ENCODE measurements at regions not wholly inside any gene's neighbourhood (a gene's known extent, or its start where the extent isn't known, plus 50 kb on each side); places are given as distances from the start of the nearest gene placed in this dataset.
"Not testable (repeated sequence)": the region's sequence is repeated elsewhere in the genome, so short reads cannot be mapped to it uniquely, and the experiment has no call there.

GRCh38 chr5:9789777-9790176 lies 159.6 kb upstream of the TAS2R1 start:
- DNase-seq (ENCODE audit: low spot score), result no peak

GRCh38 chr5:9787861-9788600 lies 157.9 kb upstream of the TAS2R1 start:
- DNase-seq (ENCODE audit: low spot score), result no peak

- no peak for DNase-seq (ENCODE audit: low spot score)
These were observed 156.5 kb upstream of the TAS2R1 start for GRCh38 chr5:9786380-9787360.

- peak; percentile 33 for DNase-seq (ENCODE audit: low spot score)
These were observed 155.6 kb upstream of the TAS2R1 start for GRCh38 chr5:9785751-9786150.

GRCh38 chr5:9784231-9784630 lies 154.1 kb upstream of the TAS2R1 start:
- DNase-seq (ENCODE audit: low spot score), result no peak

- DNase-seq (ENCODE audit: low spot score), result peak; percentile 45
These were observed 152.8 kb upstream of the TAS2R1 start for GRCh38 chr5:9782826-9783560.

- no peak for DNase-seq (ENCODE audit: low spot score)
These were observed 151.7 kb upstream of the TAS2R1 start for GRCh38 chr5:9781890-9782289.

- no peak for DNase-seq (ENCODE audit: low spot score)
These were observed 151.1 kb upstream of the TAS2R1 start for GRCh38 chr5:9781275-9781674.

GRCh38 chr5:9780501-9780900 lies 150.3 kb upstream of the TAS2R1 start:
- no peak for DNase-seq (ENCODE audit: low spot score)

- DNase-seq (ENCODE audit: low spot score), result no peak
These were observed 146.4 kb upstream of the TAS2R1 start for GRCh38 chr5:9776525-9776924.

- DNase-seq (ENCODE audit: low spot score), result no peak
These were observed 145.2 kb upstream of the TAS2R1 start for GRCh38 chr5:9775339-9775738.

- DNase-seq (ENCODE audit: low spot score), result peak; percentile 58
These were observed 144.4 kb upstream of the TAS2R1 start for GRCh38 chr5:9774472-9775079.

- no peak for DNase-seq (ENCODE audit: low spot score)
These were observed 140.9 kb upstream of the TAS2R1 start for GRCh38 chr5:9771079-9771478.

GRCh38 chr5:9766581-9766980 lies 136.4 kb upstream of the TAS2R1 start:
- no peak for DNase-seq (ENCODE audit: low spot score)

- no peak for DNase-seq (ENCODE audit: low spot score)
These were observed 135.4 kb upstream of the TAS2R1 start for GRCh38 chr5:9765419-9766140.

GRCh38 chr5:9761706-9762105 lies 131.6 kb upstream of the TAS2R1 start:
- DNase-seq (ENCODE audit: low spot score), result no peak

GRCh38 chr5:9752670-9753069 lies 122.5 kb upstream of the TAS2R1 start:
- not testable (repeated sequence) for DNase-seq (ENCODE audit: low spot score)

GRCh38 chr5:9743507-9743906 lies 113.4 kb upstream of the TAS2R1 start:
- no peak for DNase-seq (ENCODE audit: low spot score)

GRCh38 chr5:9742848-9743247 lies 112.7 kb upstream of the TAS2R1 start:
- no peak for DNase-seq (ENCODE audit: low spot score)

GRCh38 chr5:9739135-9739534 lies 109.0 kb upstream of the TAS2R1 start:
- DNase-seq (ENCODE audit: low spot score), result no peak

GRCh38 chr5:9737265-9737664 lies 107.1 kb upstream of the TAS2R1 start:
- DNase-seq (ENCODE audit: low spot score), result no peak

Measured in H4 (cell line).